GM12878 (cell line): ENCODE measurements at regions not wholly inside any gene's neighbourhood (a gene's known extent, or its start where the extent isn't known, plus 50 kb on each side); places are given as distances from the start of the nearest gene placed in this dataset.

Experiments used
- ATAC-seq: fragments of 200-7000 bp; cut with Tn5 transposase; 3 replicates; pipeline ENCODE4 v1.9.1; 2020; ENCODE audit warnings: mild to moderate bottlenecking, moderate library complexity
- BruUV-seq: library from RNA; stranded (reverse); fragments of 400-500 nt; replicated peaks from 2 replicates; lab custom pipeline; 2021; lab: Mats Ljungman, UMichigan
- CTCF ChIA-PET: fragments of 300-600 bp; sonication (Branson Sonifier 250); formaldehyde crosslinking; extraction: SDS; loops from one replicate; lab custom pipeline; 2021; ENCODE audit warnings: inconsistent platforms; lab: Yijun Ruan, JAX
- POLR2A ChIA-PET: fragments of 350-600 bp; formaldehyde crosslinking; extraction: SDS; loops from one replicate; lab custom pipeline; 2021; ENCODE audit warnings: inconsistent platforms; lab: Charles Lee
- RAD21 ChIA-PET: fragments of 300-600 bp; sonication (Branson Sonifier 250); formaldehyde crosslinking; loops from one replicate; lab custom pipeline; 2023; ENCODE audit warnings: antibody characterized with exemption; ENCODE audit not compliant: unreplicated experiment; lab: Charles Lee
- SMC1A ChIA-PET: fragments of 300-600 bp; sonication (Branson Sonifier 250); formaldehyde crosslinking; loops from one replicate; lab custom pipeline; 2023; ENCODE audit not compliant: unreplicated experiment, uncharacterized antibody; lab: Charles Lee
- DNase-seq: peaks from one replicate; pipeline ENCODE4 v3.0.0-alpha.2; 2011; ENCODE audit warnings: low read depth, low spot score
- FAIRE-seq: peaks from 3 replicates; lab custom pipeline; 2011; peaks lifted over from hg19 to GRCh38; lab: Jason Lieb, UNC
- H2AFZ ChIP-seq: 2 replicates; pipeline ENCODE4 v1.6.0; 2011; ENCODE audit warnings: low read depth, low read length, control low read depth; ENCODE audit not compliant: control insufficient read depth
- H3K27ac ChIP-seq: 2 replicates; pipeline ENCODE4 v1.5.1; 2011; ENCODE audit warnings: control low read depth; ENCODE audit not compliant: control insufficient read depth, insufficient read depth
- H3K27me3 ChIP-seq, 2 experiments: replicated peaks in 1 of 2; 2 replicates each; pipeline versions ENCODE4 v1.6.0 to v1.6.1; 2011; ENCODE audit warnings: low read length in 1 of 2; ENCODE audit not compliant: control insufficient read depth in 2 of 2, insufficient read depth in 2 of 2
- H3K36me3 ChIP-seq, 2 experiments: 2 replicates each; pipeline ENCODE4 v1.5.1; 2011; ENCODE audit warnings: low read length in 1 of 2; ENCODE audit not compliant: control insufficient read depth in 2 of 2, insufficient read depth in 2 of 2
- H3K4me1 ChIP-seq: 2 replicates; pipeline ENCODE4 v1.6.1; 2011; ENCODE audit warnings: mild to moderate bottlenecking, low read length, moderate library complexity, mixed read lengths; ENCODE audit not compliant: control insufficient read depth, insufficient read depth
- H3K4me2 ChIP-seq: 2 replicates; pipeline ENCODE4 v1.6.0; 2011; ENCODE audit warnings: control low read depth; ENCODE audit not compliant: control insufficient read depth, insufficient read depth
- H3K4me3 ChIP-seq: fragments of 200-600 bp; sonication (generic); 2 replicates; pipeline ENCODE4 v1.5.1; 2016
- H3K79me2 ChIP-seq: 2 replicates; pipeline ENCODE4 v1.6.0; 2011; ENCODE audit warnings: low read length; ENCODE audit not compliant: control insufficient read depth, insufficient read depth
- H3K9ac ChIP-seq: 2 replicates; pipeline ENCODE4 v1.8.0; 2011; ENCODE audit warnings: low read length, control low read depth, mixed read lengths; ENCODE audit not compliant: control insufficient read depth, insufficient read depth
- H3K9me3 ChIP-seq: replicated peaks from 3 replicates; pipeline ENCODE4 v1.5.1; 2011; ENCODE audit warnings: mild to moderate bottlenecking, low read length; ENCODE audit not compliant: control insufficient read depth, insufficient read depth
- H4K20me1 ChIP-seq: 2 replicates; pipeline ENCODE4 v1.6.0; 2011; ENCODE audit not compliant: control insufficient read depth, insufficient read depth
- CHD2 ChIP-seq: IDR thresholded peaks from 2 replicates; pipeline ENCODE4 v1.6.1; 2011; ENCODE audit warnings: low read depth, low read length, improper control_type of control experiment, borderline replicate concordance
- CTCF ChIP-seq, 3 experiments: IDR thresholded peaks in 2 of 3; conservative IDR thresholded peaks in 1 of 3; 2 replicates each; pipeline ENCODE4 v1.5.1; 2011; ENCODE audit warnings: low read depth in 3 of 3, low read length in 3 of 3, mild to moderate bottlenecking in 3 of 3, control low read depth in 2 of 3, moderate library complexity in 2 of 3, inconsistent platforms in 1 of 3, mixed read lengths in 1 of 3; ENCODE audit not compliant: control insufficient read depth in 2 of 3, insufficient read depth in 1 of 3; ENCODE audit errors: extremely low read depth in 1 of 3
- FOXM1 ChIP-seq: IDR thresholded peaks from 2 replicates; pipeline ENCODE4 v1.6.1; 2012; ENCODE audit warnings: low read depth, mild to moderate bottlenecking, inconsistent platforms, low read length, moderate library complexity
- KDM1A ChIP-seq: fragments of 200-600 bp; sonication (generic); IDR thresholded peaks from 2 replicates; pipeline ENCODE4 v1.6.1; 2016; ENCODE audit warnings: borderline replicate concordance
- NFYB ChIP-seq: IDR thresholded peaks from 2 replicates; pipeline ENCODE4 v1.6.1; 2011; ENCODE audit warnings: low read depth, mild to moderate bottlenecking, low read length, improper control_type of control experiment, moderate library complexity; ENCODE audit not compliant: insufficient read depth
- RB1 ChIP-seq: fragments of 450-650 bp; formaldehyde crosslinking; IDR thresholded peaks from 2 replicates; pipeline ENCODE4 v1.6.1; 2017; ENCODE audit warnings: mild to moderate bottlenecking, borderline replicate concordance
- RCOR1 ChIP-seq: conservative IDR thresholded peaks from 2 replicates; pipeline ENCODE4 v1.6.1; 2012; ENCODE audit warnings: low read depth, low read length, improper control_type of control experiment
- WGBS: methylation state at CpG from one replicate; pipeline ENCODE4 v1.1.6; 2016; ENCODE audit warnings: low lambda C conversion rate; ENCODE audit not compliant: insufficient replicate concordance, insufficient coverage; ENCODE audit errors: missing lambda C conversion rate; 5-methylcytosine and 5-hydroxymethylcytosine counted together
- in situ Hi-C: fragments of 300-500 bp; cut with MboI; formaldehyde crosslinking; loops from 9 replicates; pipeline ENCODE4 v1.14.3; 2018; ENCODE audit warnings: mixed read lengths
- intact Hi-C: fragments of 100-400 bp; cut with micrococcal nuclease; formaldehyde crosslinking; loops from one replicate; pipeline ENCODE4 v1.14.2; 2022; ENCODE audit not compliant: unreplicated experiment

DNA sequence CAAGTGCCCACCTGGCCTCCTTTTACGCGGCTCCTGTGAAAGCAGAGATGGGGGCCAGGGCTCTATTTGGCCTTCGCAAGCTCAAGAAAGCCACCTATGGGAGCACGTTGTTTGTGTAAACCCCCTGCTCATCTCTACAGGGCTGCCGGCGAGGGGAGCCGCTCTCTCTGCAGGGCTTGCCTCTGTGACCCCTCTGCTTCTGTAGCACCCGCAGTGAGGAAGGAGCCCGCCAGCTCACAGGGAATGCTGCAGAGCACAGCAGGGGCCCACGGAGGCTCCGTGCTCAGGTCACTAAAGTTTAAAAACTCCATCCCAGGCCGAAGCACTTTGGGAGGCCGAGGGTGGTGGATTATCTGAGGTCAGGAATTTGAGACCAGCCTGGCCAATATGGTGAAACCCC, 376.8 kb downstream of the IRX2 start:
- Histone ChIP-seq H3K27ac (no peak overlapping the region), H3K4me3 (no peak overlapping the region), H3K4me1 (no peaks in the 10 kb centered on the region), H3K79me2 (no peaks in the 10 kb centered on the region), H3K9ac (no peak overlapping the region), H3K9me3 (no peaks in the 10 kb centered on the region; the same call in 2 of the 3 replicates), H3K4me2 (no peak overlapping the region), H4K20me1 (no peaks in the 10 kb centered on the region), H3K36me3 (no peaks in the 10 kb centered on the region), H2AFZ (no peak overlapping the region), H3K27me3 (no peaks in the 10 kb centered on the region)
- no peak for DNase-seq
- intact Hi-C loops (no loop called here), in situ Hi-C loops (no loop called here)
- ChIA-PET SMC1A (no interaction called here), RAD21 (no interaction called here), CTCF (no interaction called here), POLR2A (no interaction called here)
- no peak for FAIRE-seq
- BruUV-seq = no TSS peak
- no peak for ATAC-seq
- 51% methylated on average over 13 of the region's 13 CpGs for WGBS
- TF ChIP-seq KDM1A (no peak), CHD2 (no peak), CTCF (IDR thresholded peaks at IDR 0.05 in 2 of 3, conservative IDR thresholded peaks at IDR 0.05 in 1 of 3; ENCODE audit: control insufficient read depth in 2 of 3, extremely low read depth in 1 of 3, insufficient read depth in 1 of 3, low read depth in 3 of 3, low read length in 3 of 3) (no peak), RCOR1 (no peak), NFYB (no peak), RB1 (no peak)

GRCh38 chr5:2373631-2374030, 377.8 kb downstream of the IRX2 start:
- SMC1A ChIA-PET = no interaction called here
- Histone ChIP-seq H3K4me3 (no peak overlapping the region), H3K4me1 (no peaks in the 10 kb centered on the region), H4K20me1 (no peaks in the 10 kb centered on the region), H3K4me2 (no peak overlapping the region), H2AFZ (no peak overlapping the region)
- in situ Hi-C loops = no loop called here
- TF ChIP-seq FOXM1 = no peak
- TF ChIP-seq, all 136 proteins: peak for 0
- no peaks in the 10 kb centered on the region for H3K27me3 ChIP-seq
- POLR2A ChIA-PET = no interaction called here
- H3K9ac ChIP-seq = no peak overlapping the region
- RAD21 ChIA-PET = no interaction called here
- WGBS = 5% methylated on average over 4 of the region's 6 CpGs
- CTCF ChIA-PET = no interaction called here
- no peaks in the 10 kb centered on the region; the same call in 2 of the 3 replicates for H3K9me3 ChIP-seq
- no peak for ATAC-seq
- no peak for DNase-seq
- H3K79me2 ChIP-seq = no peaks in the 10 kb centered on the region
- no peak overlapping the region for H3K27ac ChIP-seq
- FAIRE-seq = no peak
- intact Hi-C loops = no loop called here
- H3K36me3 ChIP-seq = no peaks in the 10 kb centered on the region
- BruUV-seq = no TSS peak
